ENCODE measurements at regions not wholly inside any gene's neighbourhood (a gene's known extent, or its start where the extent isn't known, plus 50 kb on each side); places are given as distances from the start of the nearest gene placed in this dataset.

- no peak for DNase-seq
Observed at GRCh38 chr4:65102419-65102818, 567.9 kb downstream of the EPHA5 start.

GRCh38 chr4:65096630-65097029, 573.7 kb downstream of the EPHA5 start:
- no peak for DNase-seq

- DNase-seq, result no peak
Observed at GRCh38 chr4:65089666-65090065, 580.6 kb downstream of the EPHA5 start.

- no peak for DNase-seq
Observed at GRCh38 chr4:65083076-65083475, 587.2 kb downstream of the EPHA5 start.

GRCh38 chr4:65071564-65071963, 598.7 kb downstream of the EPHA5 start:
- DNase-seq, result no peak

- no peak for DNase-seq
Observed at GRCh38 chr4:65069177-65069576, 601.1 kb downstream of the EPHA5 start.

- DNase-seq, result no peak
Observed at GRCh38 chr4:65066106-65066505, 604.2 kb downstream of the EPHA5 start.

GRCh38 chr4:65063601-65064000, 606.7 kb downstream of the EPHA5 start:
- no peak for DNase-seq

- DNase-seq, result no peak
Observed at GRCh38 chr4:65050786-65051185, 619.5 kb downstream of the EPHA5 start.

- no peak for DNase-seq
Observed at GRCh38 chr4:65046192-65047133, 623.8 kb downstream of the EPHA5 start.

GRCh38 chr4:65033899-65034298, 624.6 kb upstream of the TECRL start:
- DNase-seq, result no peak

- DNase-seq, result no peak
Observed at GRCh38 chr4:65028592-65028991, 619.3 kb upstream of the TECRL start.

- DNase-seq, result no peak
Observed at GRCh38 chr4:65023883-65024670, 614.8 kb upstream of the TECRL start.

GRCh38 chr4:65023081-65023480, 613.8 kb upstream of the TECRL start:
- no peak for DNase-seq

GRCh38 chr4:65021737-65022136, 612.5 kb upstream of the TECRL start:
- DNase-seq, result no peak

GRCh38 chr4:65021149-65021548, 611.9 kb upstream of the TECRL start:
- DNase-seq, result no peak

- DNase-seq, result no peak
Observed at GRCh38 chr4:65019775-65020174, 610.5 kb upstream of the TECRL start.

- no peak for DNase-seq
Observed at GRCh38 chr4:65018313-65018712, 609.1 kb upstream of the TECRL start.

- DNase-seq, result no peak
Observed at GRCh38 chr4:65014078-65014477, 604.8 kb upstream of the TECRL start.

GRCh38 chr4:65007841-65008439, 598.7 kb upstream of the TECRL start:
- no peak for DNase-seq

- DNase-seq, result no peak
Observed at GRCh38 chr4:64975177-64975576, 565.9 kb upstream of the TECRL start.

GRCh38 chr4:64969081-64969480, 559.8 kb upstream of the TECRL start:
- DNase-seq, result no peak

GRCh38 chr4:64967286-64967685, 558.0 kb upstream of the TECRL start:
- no peak for DNase-seq

- no peak for DNase-seq
Observed at GRCh38 chr4:64960516-64960915, 551.3 kb upstream of the TECRL start.

Data from CD4-positive, alpha-beta T cell treated with Interleukin-17A for 1 hour (primary cell).